ENCODE measurements at regions not wholly inside any gene's neighbourhood (a gene's known extent, or its start where the extent isn't known, plus 50 kb on each side); places are given as distances from the start of the nearest gene placed in this dataset.

DNA sequence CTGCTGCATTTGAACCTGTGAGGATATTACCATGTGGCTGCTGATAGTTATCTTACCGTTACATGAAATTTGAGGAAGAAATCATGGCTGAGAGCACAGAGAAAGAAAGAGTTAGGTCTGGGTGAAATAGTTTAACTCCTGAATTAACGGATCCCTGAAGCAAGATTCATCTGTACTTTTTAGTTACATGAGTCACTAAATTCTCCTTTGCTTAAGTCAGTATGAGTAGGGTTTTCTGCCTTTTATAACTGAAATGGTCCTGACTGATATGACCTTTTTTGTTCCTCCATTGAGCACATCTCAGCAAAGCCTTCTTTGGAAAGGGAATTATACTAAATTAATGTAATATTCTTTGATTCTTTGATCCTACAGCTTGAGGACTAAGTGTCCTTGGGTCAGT, 333.3 kb upstream of the ZFP64 start:
- no peaks in the 10 kb centered on the region; the same call in 1 of the 2 replicates for H3K27me3 Mint-ChIP-seq (ENCODE audit: low read depth)
- H3K9me3 Mint-ChIP-seq: peaks cover 22% of the 10 kb centered on the region
- POLR2A ChIA-PET: no interaction called here
- peaks cover 8% of the 10 kb centered on the region for H3K36me3 Mint-ChIP-seq
- TF ChIP-seq SMAD4 (CRISPR knock-in tag; IDR thresholded peaks at IDR 0.05) (no peak), KAT7 (CRISPR knock-in tag; IDR thresholded peaks at IDR 0.05; ENCODE audit: borderline replicate concordance) (no peak), ZNF121 (CRISPR knock-in tag; IDR thresholded peaks at IDR 0.05) (no peak), NR2C2 (CRISPR knock-in tag; IDR thresholded peaks at IDR 0.05) (no peak), TEAD1 (CRISPR knock-in tag; IDR thresholded peaks at IDR 0.05) (no peak), ZNF396 (CRISPR knock-in tag; IDR thresholded peaks at IDR 0.05; ENCODE audit: borderline replicate concordance) (no peak), MXD4 (CRISPR knock-in tag; IDR thresholded peaks at IDR 0.05; ENCODE audit: borderline replicate concordance) (no peak), HMGA2 (CRISPR knock-in tag; IDR thresholded peaks at IDR 0.05) (no peak), RELA (CRISPR knock-in tag; IDR thresholded peaks at IDR 0.05; ENCODE audit: borderline replicate concordance) (no peak)
- TF ChIP-seq, protein P1, sequence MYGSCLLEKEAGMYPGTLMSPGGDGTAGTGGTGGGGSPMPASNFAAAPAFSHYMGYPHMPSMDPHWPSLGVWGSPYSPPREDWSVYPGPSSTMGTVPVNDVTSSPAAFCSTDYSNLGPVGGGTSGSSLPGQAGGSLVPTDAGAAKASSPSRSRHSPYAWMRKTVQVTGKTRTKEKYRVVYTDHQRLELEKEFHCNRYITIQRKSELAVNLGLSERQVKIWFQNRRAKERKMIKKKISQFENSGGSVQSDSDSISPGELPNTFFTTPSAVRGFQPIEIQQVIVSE (CRISPR knock-in tag; IDR thresholded peaks at IDR 0.05; ENCODE audit: borderline replicate concordance): no peak
- TF ChIP-seq, protein P2, sequence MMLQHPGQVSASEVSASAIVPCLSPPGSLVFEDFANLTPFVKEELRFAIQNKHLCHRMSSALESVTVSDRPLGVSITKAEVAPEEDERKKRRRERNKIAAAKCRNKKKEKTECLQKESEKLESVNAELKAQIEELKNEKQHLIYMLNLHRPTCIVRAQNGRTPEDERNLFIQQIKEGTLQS (CRISPR knock-in tag; conservative IDR thresholded peaks at IDR 0.05): no peak
- TF ChIP-seq, protein P3, sequence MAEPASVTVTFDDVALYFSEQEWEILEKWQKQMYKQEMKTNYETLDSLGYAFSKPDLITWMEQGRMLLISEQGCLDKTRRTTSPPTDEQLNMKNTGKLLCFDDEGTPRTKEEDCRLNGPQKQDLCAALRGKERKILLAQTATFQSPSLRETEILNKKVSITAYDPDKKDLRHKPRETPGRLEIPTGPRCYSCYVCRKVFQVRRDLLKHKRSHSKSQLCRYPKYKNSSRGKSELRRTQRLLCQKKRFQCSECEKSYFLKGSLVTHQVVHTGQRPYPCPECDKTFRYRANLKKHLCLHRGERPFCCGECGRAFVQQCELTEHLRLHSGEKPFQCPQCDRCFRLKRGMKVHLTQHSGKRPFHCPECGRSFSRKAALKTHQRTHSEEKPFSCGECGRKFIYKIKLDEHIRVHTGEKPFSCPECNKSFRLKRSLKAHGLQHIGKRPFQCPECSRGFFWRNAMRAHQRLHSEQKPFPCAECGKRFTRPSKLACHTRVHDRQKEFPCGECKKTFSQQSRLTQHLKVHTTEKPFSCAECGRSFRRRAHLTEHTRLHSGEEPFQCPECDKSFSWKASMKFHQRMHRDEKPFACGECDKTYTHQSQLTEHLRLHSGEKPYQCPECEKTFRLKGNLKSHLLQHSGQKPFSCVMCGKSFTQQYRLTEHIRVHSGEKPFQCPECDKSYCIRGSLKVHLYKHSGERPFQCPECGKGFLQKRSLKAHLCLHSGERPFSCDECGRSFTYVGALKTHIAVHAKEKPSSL (CRISPR knock-in tag; conservative IDR thresholded peaks at IDR 0.05): no peak
- TF ChIP-seq, protein P4, sequence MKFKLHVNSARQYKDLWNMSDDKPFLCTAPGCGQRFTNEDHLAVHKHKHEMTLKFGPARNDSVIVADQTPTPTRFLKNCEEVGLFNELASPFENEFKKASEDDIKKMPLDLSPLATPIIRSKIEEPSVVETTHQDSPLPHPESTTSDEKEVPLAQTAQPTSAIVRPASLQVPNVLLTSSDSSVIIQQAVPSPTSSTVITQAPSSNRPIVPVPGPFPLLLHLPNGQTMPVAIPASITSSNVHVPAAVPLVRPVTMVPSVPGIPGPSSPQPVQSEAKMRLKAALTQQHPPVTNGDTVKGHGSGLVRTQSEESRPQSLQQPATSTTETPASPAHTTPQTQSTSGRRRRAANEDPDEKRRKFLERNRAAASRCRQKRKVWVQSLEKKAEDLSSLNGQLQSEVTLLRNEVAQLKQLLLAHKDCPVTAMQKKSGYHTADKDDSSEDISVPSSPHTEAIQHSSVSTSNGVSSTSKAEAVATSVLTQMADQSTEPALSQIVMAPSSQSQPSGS (CRISPR knock-in tag; IDR thresholded peaks at IDR 0.05; ENCODE audit: borderline replicate concordance, low read depth): no peak
- TF ChIP-seq, protein P5, sequence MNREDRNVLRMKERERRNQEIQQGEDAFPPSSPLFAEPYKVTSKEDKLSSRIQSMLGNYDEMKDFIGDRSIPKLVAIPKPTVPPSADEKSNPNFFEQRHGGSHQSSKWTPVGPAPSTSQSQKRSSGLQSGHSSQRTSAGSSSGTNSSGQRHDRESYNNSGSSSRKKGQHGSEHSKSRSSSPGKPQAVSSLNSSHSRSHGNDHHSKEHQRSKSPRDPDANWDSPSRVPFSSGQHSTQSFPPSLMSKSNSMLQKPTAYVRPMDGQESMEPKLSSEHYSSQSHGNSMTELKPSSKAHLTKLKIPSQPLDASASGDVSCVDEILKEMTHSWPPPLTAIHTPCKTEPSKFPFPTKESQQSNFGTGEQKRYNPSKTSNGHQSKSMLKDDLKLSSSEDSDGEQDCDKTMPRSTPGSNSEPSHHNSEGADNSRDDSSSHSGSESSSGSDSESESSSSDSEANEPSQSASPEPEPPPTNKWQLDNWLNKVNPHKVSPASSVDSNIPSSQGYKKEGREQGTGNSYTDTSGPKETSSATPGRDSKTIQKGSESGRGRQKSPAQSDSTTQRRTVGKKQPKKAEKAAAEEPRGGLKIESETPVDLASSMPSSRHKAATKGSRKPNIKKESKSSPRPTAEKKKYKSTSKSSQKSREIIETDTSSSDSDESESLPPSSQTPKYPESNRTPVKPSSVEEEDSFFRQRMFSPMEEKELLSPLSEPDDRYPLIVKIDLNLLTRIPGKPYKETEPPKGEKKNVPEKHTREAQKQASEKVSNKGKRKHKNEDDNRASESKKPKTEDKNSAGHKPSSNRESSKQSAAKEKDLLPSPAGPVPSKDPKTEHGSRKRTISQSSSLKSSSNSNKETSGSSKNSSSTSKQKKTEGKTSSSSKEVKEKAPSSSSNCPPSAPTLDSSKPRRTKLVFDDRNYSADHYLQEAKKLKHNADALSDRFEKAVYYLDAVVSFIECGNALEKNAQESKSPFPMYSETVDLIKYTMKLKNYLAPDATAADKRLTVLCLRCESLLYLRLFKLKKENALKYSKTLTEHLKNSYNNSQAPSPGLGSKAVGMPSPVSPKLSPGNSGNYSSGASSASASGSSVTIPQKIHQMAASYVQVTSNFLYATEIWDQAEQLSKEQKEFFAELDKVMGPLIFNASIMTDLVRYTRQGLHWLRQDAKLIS (CRISPR knock-in tag; IDR thresholded peaks at IDR 0.05; ENCODE audit: borderline replicate concordance): no peak
- TF ChIP-seq, protein P6, sequence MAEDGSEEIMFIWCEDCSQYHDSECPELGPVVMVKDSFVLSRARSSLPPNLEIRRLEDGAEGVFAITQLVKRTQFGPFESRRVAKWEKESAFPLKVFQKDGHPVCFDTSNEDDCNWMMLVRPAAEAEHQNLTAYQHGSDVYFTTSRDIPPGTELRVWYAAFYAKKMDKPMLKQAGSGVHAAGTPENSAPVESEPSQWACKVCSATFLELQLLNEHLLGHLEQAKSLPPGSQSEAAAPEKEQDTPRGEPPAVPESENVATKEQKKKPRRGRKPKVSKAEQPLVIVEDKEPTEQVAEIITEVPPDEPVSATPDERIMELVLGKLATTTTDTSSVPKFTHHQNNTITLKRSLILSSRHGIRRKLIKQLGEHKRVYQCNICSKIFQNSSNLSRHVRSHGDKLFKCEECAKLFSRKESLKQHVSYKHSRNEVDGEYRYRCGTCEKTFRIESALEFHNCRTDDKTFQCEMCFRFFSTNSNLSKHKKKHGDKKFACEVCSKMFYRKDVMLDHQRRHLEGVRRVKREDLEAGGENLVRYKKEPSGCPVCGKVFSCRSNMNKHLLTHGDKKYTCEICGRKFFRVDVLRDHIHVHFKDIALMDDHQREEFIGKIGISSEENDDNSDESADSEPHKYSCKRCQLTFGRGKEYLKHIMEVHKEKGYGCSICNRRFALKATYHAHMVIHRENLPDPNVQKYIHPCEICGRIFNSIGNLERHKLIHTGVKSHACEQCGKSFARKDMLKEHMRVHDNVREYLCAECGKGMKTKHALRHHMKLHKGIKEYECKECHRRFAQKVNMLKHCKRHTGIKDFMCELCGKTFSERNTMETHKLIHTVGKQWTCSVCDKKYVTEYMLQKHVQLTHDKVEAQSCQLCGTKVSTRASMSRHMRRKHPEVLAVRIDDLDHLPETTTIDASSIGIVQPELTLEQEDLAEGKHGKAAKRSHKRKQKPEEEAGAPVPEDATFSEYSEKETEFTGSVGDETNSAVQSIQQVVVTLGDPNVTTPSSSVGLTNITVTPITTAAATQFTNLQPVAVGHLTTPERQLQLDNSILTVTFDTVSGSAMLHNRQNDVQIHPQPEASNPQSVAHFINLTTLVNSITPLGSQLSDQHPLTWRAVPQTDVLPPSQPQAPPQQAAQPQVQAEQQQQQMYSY (CRISPR knock-in tag; IDR thresholded peaks at IDR 0.05): no peak
- TF ChIP-seq, protein P7, sequence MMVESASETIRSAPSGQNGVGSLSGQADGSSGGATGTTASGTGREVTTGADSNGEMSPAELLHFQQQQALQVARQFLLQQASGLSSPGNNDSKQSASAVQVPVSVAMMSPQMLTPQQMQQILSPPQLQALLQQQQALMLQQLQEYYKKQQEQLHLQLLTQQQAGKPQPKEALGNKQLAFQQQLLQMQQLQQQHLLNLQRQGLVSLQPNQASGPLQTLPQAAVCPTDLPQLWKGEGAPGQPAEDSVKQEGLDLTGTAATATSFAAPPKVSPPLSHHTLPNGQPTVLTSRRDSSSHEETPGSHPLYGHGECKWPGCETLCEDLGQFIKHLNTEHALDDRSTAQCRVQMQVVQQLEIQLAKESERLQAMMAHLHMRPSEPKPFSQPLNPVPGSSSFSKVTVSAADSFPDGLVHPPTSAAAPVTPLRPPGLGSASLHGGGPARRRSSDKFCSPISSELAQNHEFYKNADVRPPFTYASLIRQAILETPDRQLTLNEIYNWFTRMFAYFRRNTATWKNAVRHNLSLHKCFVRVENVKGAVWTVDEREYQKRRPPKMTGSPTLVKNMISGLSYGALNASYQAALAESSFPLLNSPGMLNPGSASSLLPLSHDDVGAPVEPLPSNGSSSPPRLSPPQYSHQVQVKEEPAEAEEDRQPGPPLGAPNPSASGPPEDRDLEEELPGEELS (CRISPR knock-in tag; IDR thresholded peaks at IDR 0.05): no peak
- H3K4me3 Mint-ChIP-seq: no peak overlapping the region
- no peak for ATAC-seq
- CTCF ChIA-PET: no interaction called here
- H3K4me1 Mint-ChIP-seq: no peaks in the 10 kb centered on the region
- no peak for DNase-seq (ENCODE audit: low spot score)
- no peak overlapping the region for H3K27ac Mint-ChIP-seq

All from WTC11 (cell line).